ENCODE measurements at regions not wholly inside any gene's neighbourhood (a gene's known extent, or its start where the extent isn't known, plus 50 kb on each side); places are given as distances from the start of the nearest gene placed in this dataset.

GRCh38 chr2:228602288-228602687, 420.8 kb upstream of the SPHKAP start:
- no peak for DNase-seq (ENCODE audit: low read depth)
- no peak for TF ChIP-seq CTCF (IDR thresholded peaks at IDR 0.05; ENCODE audit: insufficient read depth, low read depth, low read length, missing control alignments)
- H3K4me3 ChIP-seq (ENCODE audit: low read depth, low read length): no peak overlapping the region

- DNase-seq (ENCODE audit: low read depth): no peak
- TF ChIP-seq CTCF (IDR thresholded peaks at IDR 0.05; ENCODE audit: insufficient read depth, low read depth, low read length, missing control alignments): no peak
- no peak overlapping the region for H3K4me3 ChIP-seq (ENCODE audit: low read depth, low read length)
Measured at GRCh38 chr2:228600265-228600664, 418.8 kb upstream of the SPHKAP start.

GRCh38 chr2:228599781-228600180, 418.3 kb upstream of the SPHKAP start:
- no peak overlapping the region for H3K4me3 ChIP-seq (ENCODE audit: low read depth, low read length)
- TF ChIP-seq CTCF (IDR thresholded peaks at IDR 0.05; ENCODE audit: insufficient read depth, low read depth, low read length, missing control alignments): no peak
- no peak for DNase-seq (ENCODE audit: low read depth)

- no peak overlapping the region for H3K4me3 ChIP-seq (ENCODE audit: low read depth, low read length)
- no peak for TF ChIP-seq CTCF (IDR thresholded peaks at IDR 0.05; ENCODE audit: insufficient read depth, low read depth, low read length, missing control alignments)
- peak; percentile 28 for DNase-seq (ENCODE audit: low read depth)
Measured at GRCh38 chr2:228599297-228599696, 417.8 kb upstream of the SPHKAP start.

- TF ChIP-seq CTCF (IDR thresholded peaks at IDR 0.05; ENCODE audit: insufficient read depth, low read depth, low read length, missing control alignments): no peak
- no peak overlapping the region for H3K4me3 ChIP-seq (ENCODE audit: low read depth, low read length)
- no peak for DNase-seq (ENCODE audit: low read depth)
Measured at GRCh38 chr2:228597032-228597431, 415.5 kb upstream of the SPHKAP start.

- no peak for TF ChIP-seq CTCF (IDR thresholded peaks at IDR 0.05; ENCODE audit: insufficient read depth, low read depth, low read length, missing control alignments)
- DNase-seq (ENCODE audit: low read depth): no peak
- no peak overlapping the region for H3K4me3 ChIP-seq (ENCODE audit: low read depth, low read length)
Measured at GRCh38 chr2:228594012-228594411, 412.5 kb upstream of the SPHKAP start.

GRCh38 chr2:228592925-228593324, 411.4 kb upstream of the SPHKAP start:
- H3K4me3 ChIP-seq (ENCODE audit: low read depth, low read length): no peak overlapping the region
- no peak for DNase-seq (ENCODE audit: low read depth)
- no peak for TF ChIP-seq CTCF (IDR thresholded peaks at IDR 0.05; ENCODE audit: insufficient read depth, low read depth, low read length, missing control alignments)

Data from GM12865 (cell line).